ENCODE measurements at regions not wholly inside any gene's neighbourhood (a gene's known extent, or its start where the extent isn't known, plus 50 kb on each side); places are given as distances from the start of the nearest gene placed in this dataset.

GRCh38 chr20:60477958-60478357 is 519.7 kb downstream of the CDH26 start:
- Mint-ChIP-seq H3K4me1 (ENCODE audit: insufficient read depth, unreplicated experiment) (no peaks in the 10 kb centered on the region), H3K27ac (ENCODE audit: low read depth, unreplicated experiment) (no peak overlapping the region), H3K9me3 (ENCODE audit: unreplicated experiment) (no peaks in the 10 kb centered on the region), H3K27me3 (ENCODE audit: insufficient read depth, unreplicated experiment) (peaks cover 35% of the 10 kb centered on the region), H3K4me3 (ENCODE audit: unreplicated experiment) (no peak overlapping the region), H3K36me3 (ENCODE audit: insufficient read depth, unreplicated experiment) (peaks cover 6% of the 10 kb centered on the region)
- ChIA-PET CTCF (interaction anchor here (0.9 to 1.4 kb wide), 2 partner anchors 21 to 420 kb away, joined by 3 to 4 read pairs; no protein-coding TSS in a partner anchor), POLR2A (no interaction called here)
- no peak for DNase-seq (ENCODE audit: unreplicated experiment)
- intact Hi-C loops (cut with micrococcal nuclease): no loop called here
- BruUV-seq (replicated peaks): no TSS peak
- no peak for TF ChIP-seq CTCF (IDR thresholded peaks at IDR 0.05; ENCODE audit: unreplicated experiment)

- ChIA-PET CTCF (interaction anchor here (0.9 kb wide), 1 partner anchor 421 kb away, joined by 3 read pairs; no protein-coding TSS in a partner anchor), POLR2A (no interaction called here)
- H3K27ac Mint-ChIP-seq (ENCODE audit: low read depth, unreplicated experiment): no peak overlapping the region
- peaks cover 34% of the 10 kb centered on the region for H3K27me3 Mint-ChIP-seq (ENCODE audit: insufficient read depth, unreplicated experiment)
- intact Hi-C loops (cut with micrococcal nuclease): no loop called here
- H3K36me3 Mint-ChIP-seq (ENCODE audit: insufficient read depth, unreplicated experiment): peaks cover 6% of the 10 kb centered on the region
- H3K9me3 Mint-ChIP-seq (ENCODE audit: unreplicated experiment): no peaks in the 10 kb centered on the region
- no TSS peak for BruUV-seq (replicated peaks)
- no peaks in the 10 kb centered on the region for H3K4me1 Mint-ChIP-seq (ENCODE audit: insufficient read depth, unreplicated experiment)
- TF ChIP-seq CTCF (IDR thresholded peaks at IDR 0.05; ENCODE audit: unreplicated experiment): no peak
- no peak for DNase-seq (ENCODE audit: unreplicated experiment)
- H3K4me3 Mint-ChIP-seq (ENCODE audit: unreplicated experiment): no peak overlapping the region
Observed at GRCh38 chr20:60478533-60478932, 520.3 kb downstream of the CDH26 start.

GRCh38 chr20:60480950-60481742 is 522.9 kb downstream of the CDH26 start:
- intact Hi-C loops (cut with micrococcal nuclease): no loop called here
- CTCF ChIA-PET: no interaction called here
- Mint-ChIP-seq H3K36me3 (ENCODE audit: insufficient read depth, unreplicated experiment) (peaks cover 6% of the 10 kb centered on the region), H3K4me1 (ENCODE audit: insufficient read depth, unreplicated experiment) (no peaks in the 10 kb centered on the region), H3K27me3 (ENCODE audit: insufficient read depth, unreplicated experiment) (peaks cover 26% of the 10 kb centered on the region), H3K9me3 (ENCODE audit: unreplicated experiment) (no peaks in the 10 kb centered on the region), H3K4me3 (ENCODE audit: unreplicated experiment) (no peak overlapping the region), H3K27ac (ENCODE audit: low read depth, unreplicated experiment) (no peak overlapping the region)
- BruUV-seq (replicated peaks): no TSS peak
- TF ChIP-seq CTCF (IDR thresholded peaks at IDR 0.05; ENCODE audit: unreplicated experiment): no peak
- POLR2A ChIA-PET: no interaction called here
- no peak for DNase-seq (ENCODE audit: unreplicated experiment)

- Mint-ChIP-seq H3K4me1 (ENCODE audit: insufficient read depth, unreplicated experiment) (no peaks in the 10 kb centered on the region), H3K27me3 (ENCODE audit: insufficient read depth, unreplicated experiment) (peaks cover 21% of the 10 kb centered on the region), H3K36me3 (ENCODE audit: insufficient read depth, unreplicated experiment) (peaks cover 6% of the 10 kb centered on the region), H3K9me3 (ENCODE audit: unreplicated experiment) (no peaks in the 10 kb centered on the region), H3K27ac (ENCODE audit: low read depth, unreplicated experiment) (no peak overlapping the region), H3K4me3 (ENCODE audit: unreplicated experiment) (no peak overlapping the region)
- no peak for TF ChIP-seq CTCF (IDR thresholded peaks at IDR 0.05; ENCODE audit: unreplicated experiment)
- ChIA-PET CTCF (no interaction called here), POLR2A (no interaction called here)
- BruUV-seq (replicated peaks): no TSS peak
- intact Hi-C loops (cut with micrococcal nuclease): no loop called here
- no peak for DNase-seq (ENCODE audit: unreplicated experiment)
Observed at GRCh38 chr20:60481743-60482133, 523.5 kb downstream of the CDH26 start.
